Progenitor cell of endocrine pancreas (in vitro differentiated cells): ENCODE measurements at regions not wholly inside any gene's neighbourhood (a gene's known extent, or its start where the extent isn't known, plus 50 kb on each side); places are given as distances from the start of the nearest gene placed in this dataset.

Experiments
- DNase-seq: peaks from one replicate; pipeline ENCODE4 v3.0.0; 2021; ENCODE audit warnings: low spot score; ENCODE audit not compliant: unreplicated experiment
- H3K27ac Mint-ChIP-seq: 2 replicates; pipeline ENCODE4 v1.8.0; 2021; ENCODE audit warnings: mild to moderate bottlenecking, moderate library complexity, mixed read lengths
- H3K27me3 Mint-ChIP-seq: 2 replicates; pipeline ENCODE4 v1.8.0; 2021; ENCODE audit warnings: mixed read lengths
- H3K36me3 Mint-ChIP-seq: 2 replicates; pipeline ENCODE4 v1.8.0; 2022; ENCODE audit warnings: mixed read lengths; ENCODE audit not compliant: insufficient read depth
- H3K4me1 Mint-ChIP-seq: 2 replicates; pipeline ENCODE4 v1.8.0; 2021; ENCODE audit warnings: low read depth, mixed read lengths
- H3K4me3 Mint-ChIP-seq: 2 replicates; pipeline ENCODE4 v1.8.0; 2021; ENCODE audit warnings: low read depth, mild to moderate bottlenecking, moderate library complexity, mixed read lengths
- H3K9me3 Mint-ChIP-seq: 2 replicates; pipeline ENCODE4 v1.8.0; 2021; ENCODE audit warnings: low read depth, mixed read lengths
- CTCF ChIP-seq: fragments of 200-600 bp; sonication (generic); IDR thresholded peaks from one replicate; pipeline ENCODE4 v1.5.0; 2021; ENCODE audit warnings: antibody characterized with exemption, mild to moderate bottlenecking; ENCODE audit not compliant: unreplicated experiment

GRCh38 chr12:28776913-28777422 is 372.1 kb upstream of the FAR2 start:
- no peak overlapping the region for H3K27ac Mint-ChIP-seq
- no peaks in the 10 kb centered on the region for H3K27me3 Mint-ChIP-seq
- no peaks in the 10 kb centered on the region for H3K4me1 Mint-ChIP-seq
- DNase-seq = no peak
- TF ChIP-seq CTCF = no peak
- H3K4me3 Mint-ChIP-seq = no peak overlapping the region
- H3K36me3 Mint-ChIP-seq = no peaks in the 10 kb centered on the region
- no peaks in the 10 kb centered on the region for H3K9me3 Mint-ChIP-seq

- no peak overlapping the region for H3K4me3 Mint-ChIP-seq
- no peaks in the 10 kb centered on the region for H3K4me1 Mint-ChIP-seq
- H3K27me3 Mint-ChIP-seq = no peaks in the 10 kb centered on the region
- H3K36me3 Mint-ChIP-seq = no peaks in the 10 kb centered on the region
- no peak for DNase-seq
- H3K9me3 Mint-ChIP-seq = no peaks in the 10 kb centered on the region
- TF ChIP-seq CTCF = no peak
- H3K27ac Mint-ChIP-seq = no peak overlapping the region
Measured at GRCh38 chr12:28777603-28778365, 371.3 kb upstream of the FAR2 start.

GRCh38 chr12:28780096-28780495 is 369.0 kb upstream of the FAR2 start:
- no peaks in the 10 kb centered on the region for H3K27me3 Mint-ChIP-seq
- no peak for TF ChIP-seq CTCF
- DNase-seq = no peak
- no peak overlapping the region for H3K27ac Mint-ChIP-seq
- no peaks in the 10 kb centered on the region for H3K4me1 Mint-ChIP-seq
- no peaks in the 10 kb centered on the region for H3K9me3 Mint-ChIP-seq
- no peak overlapping the region for H3K4me3 Mint-ChIP-seq
- H3K36me3 Mint-ChIP-seq = no peaks in the 10 kb centered on the region

GRCh38 chr12:28780960-28781359 is 368.1 kb upstream of the FAR2 start:
- H3K4me3 Mint-ChIP-seq = no peak overlapping the region
- no peaks in the 10 kb centered on the region for H3K27me3 Mint-ChIP-seq
- no peak for TF ChIP-seq CTCF
- H3K27ac Mint-ChIP-seq = no peak overlapping the region
- H3K36me3 Mint-ChIP-seq = no peaks in the 10 kb centered on the region
- H3K4me1 Mint-ChIP-seq = no peaks in the 10 kb centered on the region
- DNase-seq = no peak
- no peaks in the 10 kb centered on the region for H3K9me3 Mint-ChIP-seq

- Mint-ChIP-seq H3K9me3 (no peaks in the 10 kb centered on the region), H3K4me1 (no peaks in the 10 kb centered on the region), H3K27ac (no peak overlapping the region), H3K4me3 (no peak overlapping the region), H3K27me3 (no peaks in the 10 kb centered on the region), H3K36me3 (no peaks in the 10 kb centered on the region)
- no peak for DNase-seq
- TF ChIP-seq CTCF = no peak
Measured at GRCh38 chr12:28781671-28782652, 367.1 kb upstream of the FAR2 start.
